Osteoblast (primary cell): ENCODE measurements at regions not wholly inside any gene's neighbourhood (a gene's known extent, or its start where the extent isn't known, plus 50 kb on each side); places are given as distances from the start of the nearest gene placed in this dataset.

Source experiments
- DNase-seq: peaks from one replicate; pipeline ENCODE4 v3.0.0; 2011; ENCODE audit warnings: low spot score, mixed read lengths; ENCODE audit not compliant: insufficient read length; ENCODE audit errors: missing footprints
- H2AFZ ChIP-seq: 2 replicates; pipeline ENCODE4 v1.6.0; 2011; ENCODE audit warnings: mild to moderate bottlenecking, low read length
- H3K27ac ChIP-seq: 2 replicates; pipeline ENCODE4 v1.5.1; 2011; ENCODE audit warnings: mild to moderate bottlenecking, low read depth, low read length, moderate library complexity
- H3K27me3 ChIP-seq: 2 replicates; pipeline ENCODE4 v1.6.0; 2012; ENCODE audit warnings: mild to moderate bottlenecking, control low read depth, inconsistent platforms, low read length, moderate library complexity; ENCODE audit not compliant: insufficient read depth
- H3K36me3 ChIP-seq: 2 replicates; pipeline ENCODE4 v1.5.1; 2011; ENCODE audit warnings: mild to moderate bottlenecking, low read length, control low read depth, moderate library complexity; ENCODE audit not compliant: insufficient read depth
- H3K4me1 ChIP-seq: 2 replicates; pipeline ENCODE4 v1.5.1; 2011; ENCODE audit warnings: mild to moderate bottlenecking, low read length, control low read depth, moderate library complexity; ENCODE audit not compliant: insufficient read depth
- H3K4me2 ChIP-seq: 2 replicates; pipeline ENCODE4 v1.6.0; 2011; ENCODE audit warnings: mild to moderate bottlenecking, low read length; ENCODE audit not compliant: insufficient read depth
- H3K4me3 ChIP-seq: fragments of 200-600 bp; sonication (generic); 3 replicates; pipeline ENCODE4 v1.5.1; 2012; ENCODE audit warnings: mild to moderate bottlenecking, low read length, inconsistent platforms; ENCODE audit not compliant: insufficient read depth
- H3K79me2 ChIP-seq: 2 replicates; pipeline ENCODE4 v1.6.0; 2012; ENCODE audit warnings: mild to moderate bottlenecking, low read length, control low read depth, inconsistent platforms; ENCODE audit not compliant: insufficient read depth
- H3K9me3 ChIP-seq: 2 replicates; pipeline ENCODE4 v1.5.1; 2011; ENCODE audit warnings: low read depth, low read length, control low read depth
- H4K20me1 ChIP-seq: 2 replicates; pipeline ENCODE4 v1.6.0; 2012; ENCODE audit warnings: mild to moderate bottlenecking, low read length, control low read depth; ENCODE audit not compliant: insufficient read depth
- TF ChIP-seq, protein P1 (sequence below): IDR thresholded peaks from 2 replicates; pipeline ENCODE4 v1.5.1; 2011; ENCODE audit warnings: mild to moderate bottlenecking, low read depth, low read length, moderate library complexity; ENCODE audit errors: extremely low read depth

- no peak for DNase-seq
- TF ChIP-seq, protein P1, sequence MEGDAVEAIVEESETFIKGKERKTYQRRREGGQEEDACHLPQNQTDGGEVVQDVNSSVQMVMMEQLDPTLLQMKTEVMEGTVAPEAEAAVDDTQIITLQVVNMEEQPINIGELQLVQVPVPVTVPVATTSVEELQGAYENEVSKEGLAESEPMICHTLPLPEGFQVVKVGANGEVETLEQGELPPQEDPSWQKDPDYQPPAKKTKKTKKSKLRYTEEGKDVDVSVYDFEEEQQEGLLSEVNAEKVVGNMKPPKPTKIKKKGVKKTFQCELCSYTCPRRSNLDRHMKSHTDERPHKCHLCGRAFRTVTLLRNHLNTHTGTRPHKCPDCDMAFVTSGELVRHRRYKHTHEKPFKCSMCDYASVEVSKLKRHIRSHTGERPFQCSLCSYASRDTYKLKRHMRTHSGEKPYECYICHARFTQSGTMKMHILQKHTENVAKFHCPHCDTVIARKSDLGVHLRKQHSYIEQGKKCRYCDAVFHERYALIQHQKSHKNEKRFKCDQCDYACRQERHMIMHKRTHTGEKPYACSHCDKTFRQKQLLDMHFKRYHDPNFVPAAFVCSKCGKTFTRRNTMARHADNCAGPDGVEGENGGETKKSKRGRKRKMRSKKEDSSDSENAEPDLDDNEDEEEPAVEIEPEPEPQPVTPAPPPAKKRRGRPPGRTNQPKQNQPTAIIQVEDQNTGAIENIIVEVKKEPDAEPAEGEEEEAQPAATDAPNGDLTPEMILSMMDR = no peak
- no peaks in the 10 kb centered on the region for H3K36me3 ChIP-seq
- no peak overlapping the region for H3K4me3 ChIP-seq
- no peak overlapping the region for H2AFZ ChIP-seq
- no peak overlapping the region for H3K27ac ChIP-seq
- no peaks in the 10 kb centered on the region for H3K9me3 ChIP-seq
- no peak overlapping the region for H3K4me2 ChIP-seq
- no peaks in the 10 kb centered on the region for H3K27me3 ChIP-seq
- H4K20me1 ChIP-seq = no peaks in the 10 kb centered on the region
- no peaks in the 10 kb centered on the region for H3K79me2 ChIP-seq
- H3K4me1 ChIP-seq = no peaks in the 10 kb centered on the region
These were observed 786.1 kb downstream of the KCNJ2 start for GRCh38 chr17:70955441-70955840.

DNA sequence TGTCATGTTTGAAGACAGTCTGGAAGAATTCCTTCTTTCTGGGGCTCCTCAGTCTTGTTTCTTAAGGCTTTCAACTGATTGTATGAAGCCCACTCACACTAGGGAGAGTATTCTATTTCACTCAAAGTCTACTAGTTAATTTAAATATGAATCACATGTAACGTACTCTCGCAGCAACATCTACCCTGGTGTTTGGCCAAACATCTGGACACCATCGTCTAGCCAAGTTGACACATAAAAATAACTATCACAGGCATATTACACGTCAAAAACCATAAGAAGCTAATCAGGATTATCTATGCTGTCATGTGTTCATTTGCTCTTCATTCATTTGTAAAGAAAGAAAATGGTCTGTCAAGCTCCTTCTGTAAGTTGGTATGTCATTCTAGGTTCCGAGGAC is 787.4 kb downstream of the KCNJ2 start:
- no peak overlapping the region for H3K4me3 ChIP-seq
- no peak overlapping the region for H3K27ac ChIP-seq
- no peaks in the 10 kb centered on the region for H3K36me3 ChIP-seq
- TF ChIP-seq, protein P1 = no peak
- H3K27me3 ChIP-seq = no peaks in the 10 kb centered on the region
- no peak for DNase-seq
- no peaks in the 10 kb centered on the region for H3K4me1 ChIP-seq
- H3K4me2 ChIP-seq = no peak overlapping the region
- no peaks in the 10 kb centered on the region for H3K79me2 ChIP-seq
- no peak overlapping the region for H2AFZ ChIP-seq
- no peaks in the 10 kb centered on the region for H4K20me1 ChIP-seq
- H3K9me3 ChIP-seq = no peaks in the 10 kb centered on the region

DNA sequence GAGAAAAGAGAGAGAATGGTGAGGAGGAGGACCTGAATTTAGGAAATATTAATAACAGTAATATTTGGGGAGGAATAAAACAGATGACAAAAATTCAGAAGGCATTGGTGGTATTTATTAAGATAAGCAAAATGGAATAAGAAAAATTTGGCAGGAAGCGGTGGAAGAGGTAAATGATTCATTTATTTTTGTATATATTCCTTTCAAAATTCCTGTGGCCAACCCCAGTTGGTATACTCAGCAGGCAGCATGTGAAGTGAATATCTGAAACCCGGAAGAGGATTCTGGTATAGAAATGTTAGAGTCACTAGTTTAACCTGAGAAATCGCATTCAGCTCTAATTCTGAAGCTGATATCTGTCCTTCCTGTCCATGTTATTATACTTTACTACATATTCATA is 792.0 kb downstream of the KCNJ2 start:
- TF ChIP-seq, protein P1 = no peak
- H3K36me3 ChIP-seq = no peaks in the 10 kb centered on the region
- H3K27me3 ChIP-seq = no peaks in the 10 kb centered on the region
- no peaks in the 10 kb centered on the region for H3K79me2 ChIP-seq
- peaks cover 2% of the 10 kb centered on the region for H3K9me3 ChIP-seq
- H3K4me1 ChIP-seq = no peaks in the 10 kb centered on the region
- peak overlapping the region; percentile 28 for H3K27ac ChIP-seq
- H3K4me2 ChIP-seq = no peak overlapping the region
- H3K4me3 ChIP-seq = no peak overlapping the region
- no peaks in the 10 kb centered on the region for H4K20me1 ChIP-seq
- peak overlapping the region; percentile 35 for H2AFZ ChIP-seq
- DNase-seq = peak; percentile 17

DNA sequence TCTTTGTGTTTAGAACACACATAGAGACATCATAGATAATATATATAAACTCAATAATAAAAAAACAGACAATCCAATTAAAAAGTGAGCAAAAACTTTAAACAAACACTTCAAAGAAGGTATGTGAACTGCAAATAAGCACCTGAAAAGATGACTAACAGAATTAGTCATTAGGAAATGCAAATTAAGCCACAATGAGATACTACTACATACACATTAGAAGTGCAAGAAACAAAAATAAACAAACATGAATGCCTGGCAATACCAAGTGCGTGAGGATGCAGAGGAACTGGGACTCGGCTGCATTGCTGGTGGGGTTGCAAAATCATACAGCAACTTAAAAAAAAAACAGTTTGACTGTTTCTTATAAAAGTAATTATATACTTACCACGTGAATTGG is 799.0 kb downstream of the KCNJ2 start:
- Histone ChIP-seq H2AFZ (no peak overlapping the region), H4K20me1 (no peaks in the 10 kb centered on the region), H3K4me2 (no peak overlapping the region), H3K36me3 (no peaks in the 10 kb centered on the region), H3K79me2 (no peaks in the 10 kb centered on the region), H3K4me1 (no peaks in the 10 kb centered on the region), H3K27ac (no peak overlapping the region), H3K27me3 (no peaks in the 10 kb centered on the region), H3K4me3 (no peak overlapping the region), H3K9me3 (peaks cover 2% of the 10 kb centered on the region)
- no peak for DNase-seq
- TF ChIP-seq, protein P1 = no peak
